ENCODE measurements at regions not wholly inside any gene's neighbourhood (a gene's known extent, or its start where the extent isn't known, plus 50 kb on each side); places are given as distances from the start of the nearest gene placed in this dataset.

DNA sequence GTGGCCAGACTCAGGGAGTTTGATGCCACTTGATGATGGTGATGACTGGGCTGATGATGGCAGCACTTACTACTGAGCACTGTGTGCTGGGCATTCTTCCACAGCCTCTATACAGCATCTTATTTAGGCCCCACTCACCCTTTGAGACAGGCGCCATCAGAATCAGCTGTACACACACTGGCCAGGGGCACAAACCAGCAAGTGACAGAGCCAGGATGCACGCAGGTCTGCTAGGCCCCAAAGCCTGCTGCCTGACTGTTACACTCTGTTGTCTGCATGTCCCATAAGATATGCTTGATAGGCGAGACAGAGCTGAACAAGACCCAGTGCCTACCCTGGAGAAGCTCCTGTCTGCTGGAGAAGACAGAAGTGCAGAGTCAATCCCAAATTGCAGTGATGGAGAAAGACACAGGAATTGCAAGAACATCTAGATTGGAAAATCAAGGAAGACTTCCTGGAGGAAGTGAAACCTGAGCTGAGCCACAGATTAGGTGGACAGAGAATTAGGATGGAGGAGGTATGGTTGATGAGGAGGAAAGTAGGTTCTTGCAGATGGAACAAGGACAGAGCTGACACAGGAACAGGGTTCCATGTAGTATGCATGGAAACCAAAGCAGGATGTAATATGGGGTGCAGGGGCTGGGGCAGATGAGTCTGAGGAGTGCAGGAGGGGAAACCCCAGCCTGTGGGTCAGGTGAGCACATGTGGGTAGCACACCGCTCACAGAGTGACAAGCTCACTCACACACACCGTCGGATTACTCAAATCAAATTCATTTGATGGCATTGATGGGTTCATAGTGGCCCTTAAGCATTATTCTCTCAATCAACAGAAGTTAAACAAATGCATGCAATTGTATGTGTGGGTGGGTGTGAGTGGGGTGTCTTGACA, 117.3 kb downstream of the BEGAIN start:
- no peak for DNase-seq

DNA sequence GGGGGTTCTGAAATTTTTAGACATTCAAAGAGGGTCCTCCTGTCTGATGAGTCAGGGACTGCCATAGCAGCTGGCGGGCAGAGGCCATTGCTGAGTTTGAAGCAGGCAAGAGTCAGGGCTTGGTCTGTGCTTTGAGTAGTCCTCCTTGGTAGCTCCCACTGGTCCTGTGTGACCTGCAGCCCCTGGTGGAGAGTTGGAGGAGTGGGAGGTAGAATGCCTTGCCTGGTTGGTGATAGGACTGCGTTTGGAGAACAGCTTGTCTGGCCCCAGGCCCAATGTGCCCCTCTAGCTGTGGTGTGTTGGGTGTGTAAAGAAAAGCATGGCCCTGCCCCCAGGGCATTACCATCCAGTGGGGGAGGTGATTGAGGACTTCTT, 116.7 kb downstream of the BEGAIN start:
- DNase-seq: no peak

DNA sequence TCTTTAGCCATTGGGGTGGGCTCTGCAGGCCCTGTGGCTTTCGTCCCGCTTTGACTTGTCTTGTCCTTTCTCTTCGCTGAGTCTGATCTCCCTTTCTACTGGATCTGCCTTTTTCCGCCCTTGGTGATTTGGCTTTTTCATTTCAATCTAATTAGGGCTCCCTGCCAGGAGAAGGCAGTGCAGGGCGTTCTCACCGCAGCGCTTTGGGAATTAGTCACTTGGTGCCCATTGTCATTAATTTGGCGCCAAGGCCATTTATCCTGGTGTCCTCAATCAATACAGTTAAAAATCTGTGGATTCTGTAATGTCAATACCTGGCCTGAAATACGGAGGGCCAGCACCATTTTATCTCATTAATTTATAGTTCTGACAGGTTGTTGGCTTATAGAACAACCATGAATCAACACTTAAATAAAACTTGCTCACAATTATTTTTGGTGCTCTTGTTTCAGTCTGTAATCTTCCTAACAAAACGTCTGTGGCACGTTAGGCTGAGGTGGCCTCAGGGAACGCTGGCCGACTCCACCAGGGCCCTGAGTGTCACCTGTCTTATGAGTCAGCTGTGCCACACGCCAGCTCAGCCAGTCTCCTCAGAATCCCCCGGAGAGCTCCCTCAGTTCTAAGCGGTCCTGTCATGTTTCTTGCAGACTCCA, 115.7 kb downstream of the BEGAIN start:
- DNase-seq: peak; percentile 29 to 37

DNA sequence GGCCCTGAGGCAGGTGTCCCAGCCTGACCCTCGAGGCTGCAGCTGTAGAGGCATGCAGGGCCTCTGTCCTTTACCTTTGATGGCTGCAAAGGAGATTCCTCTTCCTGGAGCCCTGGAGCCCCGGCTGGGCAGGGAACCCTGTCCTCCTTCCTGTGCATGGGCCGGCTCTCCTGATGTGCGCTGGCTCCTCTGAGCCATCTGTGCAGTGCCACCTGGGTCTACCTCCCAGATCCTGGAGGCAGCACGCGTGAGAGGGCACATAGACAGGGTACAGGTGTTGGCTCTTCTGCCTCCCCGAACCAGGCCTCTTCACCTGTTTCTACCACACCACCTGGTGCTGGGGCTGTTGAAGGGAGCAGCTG, 115.1 kb downstream of the BEGAIN start:
- DNase-seq: no peak

DNA sequence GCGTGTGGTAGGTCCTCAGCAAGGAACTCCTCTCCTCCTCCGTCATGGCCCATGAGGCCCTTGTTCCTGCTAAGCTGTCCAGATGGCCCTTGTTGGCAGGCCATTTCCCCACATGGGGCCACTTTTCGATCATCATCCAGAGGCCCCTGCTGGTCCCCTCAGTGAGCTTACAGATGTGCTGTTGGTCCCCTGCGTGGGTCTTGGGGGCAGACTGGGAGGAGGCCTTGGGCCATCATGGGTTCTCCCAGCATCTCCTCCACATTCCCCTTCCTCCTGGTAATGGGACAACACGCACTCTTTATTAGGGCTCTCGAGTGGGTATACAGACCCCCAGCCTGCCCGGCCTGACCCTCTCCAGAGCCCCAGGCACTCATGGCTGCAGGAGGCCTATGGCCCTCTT, 114.7 kb downstream of the BEGAIN start:
- peak in 1 of 2 experiments; percentile 27 for DNase-seq

DNA sequence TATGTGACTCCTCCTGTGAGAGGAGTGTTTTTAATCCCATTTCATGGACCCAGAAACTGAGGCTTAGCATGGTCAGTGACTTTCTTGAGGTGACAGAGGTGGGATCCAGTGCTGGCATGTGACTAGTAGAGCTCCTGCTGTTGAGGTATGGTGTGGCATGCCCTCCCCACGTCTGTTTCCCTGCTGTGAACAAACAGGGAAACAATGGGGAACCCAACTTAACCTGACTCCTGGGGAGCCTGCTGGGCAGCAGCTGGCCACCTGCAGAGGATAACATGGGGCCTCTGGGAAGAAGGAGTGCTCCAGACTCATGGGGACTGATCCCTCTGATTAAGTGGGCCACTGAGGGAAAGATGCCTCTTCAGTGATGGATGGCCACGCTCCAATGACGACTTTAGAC, 114.0 kb downstream of the BEGAIN start:
- DNase-seq: no peak

DNA sequence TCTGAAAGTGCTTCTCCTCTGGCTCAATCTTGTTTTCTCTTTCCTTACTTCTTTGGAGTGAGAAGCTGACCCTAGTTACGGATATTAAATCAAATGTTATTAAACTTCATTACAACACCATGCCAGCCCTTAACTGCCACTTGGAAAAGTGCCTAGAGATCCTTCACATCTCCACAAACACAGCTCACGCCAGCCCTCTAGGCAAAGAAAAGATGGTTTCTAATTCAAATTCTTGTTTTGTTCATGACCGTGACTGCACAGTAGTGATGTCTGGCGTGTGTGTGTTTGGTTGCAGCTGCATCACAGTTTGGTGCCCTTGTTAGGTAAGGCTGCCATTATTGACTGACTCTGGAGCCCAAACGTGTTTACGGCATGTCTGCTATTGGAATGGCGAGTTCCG, 113.0 kb downstream of the BEGAIN start:
- DNase-seq: peak; percentile 14 to 62

DNA sequence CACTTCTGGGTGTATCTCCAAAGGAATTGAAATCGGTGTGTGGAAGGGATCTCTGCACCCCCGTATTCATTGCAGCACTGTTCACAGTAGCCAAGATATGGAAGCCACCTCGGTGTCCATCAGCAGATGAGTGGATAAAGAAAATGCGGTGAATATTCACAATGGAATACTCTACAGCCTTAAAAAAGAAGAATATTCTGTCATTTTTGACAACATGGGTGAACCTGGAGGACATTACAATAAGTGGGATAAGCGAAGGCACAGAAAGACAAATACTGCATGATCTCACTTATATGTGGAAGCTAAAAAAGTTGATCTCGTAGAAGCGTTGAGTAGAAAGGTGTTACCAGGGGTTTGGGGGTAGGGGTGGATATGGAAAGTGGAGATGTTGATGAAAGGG, 111.9 kb downstream of the BEGAIN start:
- DNase-seq: no peak

DNA sequence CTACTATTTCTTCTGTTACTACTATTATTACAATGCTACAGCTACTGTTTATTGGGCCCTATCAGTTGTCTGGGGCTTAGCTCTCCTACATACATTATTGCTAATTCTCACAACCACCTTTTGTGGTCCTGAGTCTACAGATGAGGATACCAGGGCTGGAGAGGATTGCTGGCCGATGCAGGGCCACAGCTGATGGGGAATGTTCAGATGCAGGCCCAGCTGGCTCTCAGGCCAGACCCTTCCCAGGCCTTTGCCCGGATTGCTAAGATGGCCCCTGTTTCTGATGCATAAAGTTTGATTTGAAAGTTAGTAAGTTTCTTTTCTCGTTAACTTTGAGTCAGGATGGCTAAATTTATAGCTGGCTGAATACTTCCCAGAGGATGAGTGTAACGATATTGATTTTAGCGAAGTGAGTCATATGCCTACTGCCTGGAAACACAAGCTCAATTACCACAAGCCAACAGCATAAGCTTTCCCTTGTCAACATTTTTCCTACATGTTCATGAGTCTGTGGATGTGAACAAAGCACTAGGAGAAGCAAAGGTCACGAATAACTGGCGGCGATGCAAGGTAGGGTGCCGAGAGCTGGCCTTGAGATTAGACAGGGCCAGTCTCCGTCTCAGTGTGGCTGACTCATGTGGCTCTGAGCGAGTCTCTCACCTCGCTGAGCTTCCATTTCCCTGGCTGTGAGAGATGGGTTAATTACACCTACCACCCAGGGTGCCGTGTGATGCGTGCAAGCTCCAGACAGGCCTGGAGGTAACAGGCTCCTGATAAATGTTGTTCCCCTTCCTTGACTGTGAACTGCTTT, 111.0 kb downstream of the BEGAIN start:
- DNase-seq: peak; percentile 49 to 67

DNA sequence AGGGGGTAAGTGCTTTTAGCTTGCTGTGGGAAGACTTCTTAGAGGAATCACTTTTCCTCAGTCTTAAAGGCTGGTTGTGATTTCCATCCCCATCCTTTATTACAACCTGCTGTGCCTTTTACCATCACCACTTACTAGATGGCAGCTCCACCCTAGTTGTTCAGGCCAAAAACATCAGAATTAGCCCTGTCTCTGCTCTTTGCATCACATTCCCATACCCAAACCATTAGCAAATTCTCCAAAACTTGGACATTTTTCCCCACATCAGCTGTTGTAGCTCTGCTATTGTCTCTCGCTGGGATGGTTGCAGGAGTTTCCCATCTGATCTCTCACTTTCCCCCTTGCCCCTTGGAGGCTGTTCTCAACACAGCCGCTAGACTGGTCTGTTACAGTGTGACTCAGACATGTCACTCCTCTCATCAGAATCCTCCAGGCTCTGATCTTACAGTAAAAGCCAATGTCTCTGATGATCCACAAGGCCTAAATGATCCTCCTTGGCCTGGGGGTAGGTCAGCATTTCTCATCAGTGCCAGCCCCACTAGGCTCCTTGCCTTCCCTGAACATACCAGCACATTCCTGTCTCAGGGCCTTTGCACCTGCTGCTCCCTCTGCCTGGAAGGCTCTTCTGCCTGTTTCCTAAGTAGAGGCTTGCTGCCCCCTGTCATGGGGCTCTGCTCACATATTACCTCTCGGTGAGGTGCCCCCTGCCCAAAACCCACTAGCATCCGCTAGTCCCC, 102.5 kb downstream of the BEGAIN start:
- no peak for DNase-seq

DNA sequence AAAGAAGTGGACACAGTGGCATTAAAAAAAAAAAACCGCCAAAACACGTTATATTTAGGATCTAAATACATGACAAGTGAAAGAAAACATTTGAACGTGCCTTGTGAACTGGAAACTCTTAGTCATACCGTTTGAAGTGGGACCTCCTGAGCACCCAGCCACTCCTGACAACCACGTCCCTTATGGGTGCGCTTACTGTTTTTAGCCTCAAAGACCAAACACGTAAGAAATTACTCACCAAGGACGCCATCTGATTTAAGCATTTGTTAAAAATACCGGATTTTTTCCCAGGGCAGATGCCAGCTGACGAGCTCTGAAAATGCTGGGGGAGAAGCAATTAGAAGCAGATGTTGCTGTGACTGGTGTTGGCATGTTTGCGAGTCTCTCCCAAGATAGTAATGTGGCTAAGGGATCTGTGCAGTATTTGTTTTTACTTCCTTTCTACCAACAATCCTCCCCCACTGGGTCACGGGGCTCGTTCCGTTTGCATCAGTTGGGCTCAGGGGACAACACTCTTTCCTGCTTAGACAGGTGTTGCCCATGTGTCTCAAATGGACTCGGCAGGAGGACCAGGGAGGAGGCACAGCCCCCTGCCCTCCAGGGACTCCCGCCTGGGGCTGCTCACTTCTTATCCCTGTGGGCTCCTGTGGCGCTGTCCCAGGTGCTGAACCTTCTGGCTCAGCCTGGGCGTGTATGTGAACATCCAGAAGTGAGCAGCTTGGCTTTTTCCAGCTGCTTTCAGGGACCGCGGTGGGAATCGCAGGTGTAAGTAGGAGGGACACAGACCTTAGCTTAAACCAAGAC, 101.0 kb downstream of the BEGAIN start:
- DNase-seq: peak; percentile 11 to 69

All from NCI-H446 (cell line).